Hindlimb muscle (tissue), 1 donor: ENCODE measurements at regions not wholly inside any gene's neighbourhood (a gene's known extent, or its start where the extent isn't known, plus 50 kb on each side); places are given as distances from the start of the nearest gene placed in this dataset.
"Not testable (repeated sequence)": the region's sequence is repeated elsewhere in the genome, so short reads cannot be mapped to it uniquely, and the experiment has no call there.

Experiments used
- DNase-seq: peaks from one replicate; pipeline ENCODE4 v3.0.0-alpha.2; 2013

GRCh38 chr5:25970906-25971489 is 1067.4 kb downstream of the CDH9 start:
- DNase-seq = no peak

GRCh38 chr5:25969042-25969441 is 1069.3 kb downstream of the CDH9 start:
- not testable (repeated sequence) for DNase-seq

- no peak for DNase-seq
Measured at GRCh38 chr5:25964009-25964372, 1074.4 kb downstream of the CDH9 start.

- DNase-seq = no peak
Measured at GRCh38 chr5:25963251-25964008, 1075.0 kb downstream of the CDH9 start.

GRCh38 chr5:25955337-25955736 is 1083.0 kb downstream of the CDH9 start:
- no peak for DNase-seq

GRCh38 chr5:25950681-25951080 is 1087.7 kb downstream of the CDH9 start:
- DNase-seq = no peak

- DNase-seq = no peak
Measured at GRCh38 chr5:25948278-25948677, 1090.1 kb downstream of the CDH9 start.

- DNase-seq = no peak
Measured at GRCh38 chr5:25944786-25945185, 1093.6 kb downstream of the CDH9 start.

- DNase-seq = no peak
Measured at GRCh38 chr5:25909163-25909562, 1129.2 kb downstream of the CDH9 start.

GRCh38 chr5:25905646-25906045 is 1132.7 kb downstream of the CDH9 start:
- no peak for DNase-seq

- DNase-seq = no peak
Measured at GRCh38 chr5:25892211-25892610, 1146.2 kb downstream of the CDH9 start.

- DNase-seq = no peak
Measured at GRCh38 chr5:25891691-25892090, 1146.7 kb downstream of the CDH9 start.

GRCh38 chr5:25881318-25882036 is 1156.9 kb downstream of the CDH9 start:
- no peak for DNase-seq

GRCh38 chr5:25863811-25864210 is 1174.6 kb downstream of the CDH9 start:
- no peak for DNase-seq

- DNase-seq = no peak
Measured at GRCh38 chr5:25862276-25862675, 1176.1 kb downstream of the CDH9 start.

GRCh38 chr5:25858019-25858418 is 1180.4 kb downstream of the CDH9 start:
- DNase-seq = no peak

GRCh38 chr5:25851301-25851700 is 1187.1 kb downstream of the CDH9 start:
- DNase-seq = no peak

GRCh38 chr5:25850581-25850980 is 1187.8 kb downstream of the CDH9 start:
- DNase-seq = no peak

GRCh38 chr5:25849270-25849669 is 1189.1 kb downstream of the CDH9 start:
- no peak for DNase-seq

GRCh38 chr5:25823330-25823873 is 1178.6 kb upstream of the CDH10 start:
- DNase-seq = no peak
